ENCODE measurements at regions not wholly inside any gene's neighbourhood (a gene's known extent, or its start where the extent isn't known, plus 50 kb on each side); places are given as distances from the start of the nearest gene placed in this dataset.
"Not testable (repeated sequence)": the region's sequence is repeated elsewhere in the genome, so short reads cannot be mapped to it uniquely, and the experiment has no call there.

DNA sequence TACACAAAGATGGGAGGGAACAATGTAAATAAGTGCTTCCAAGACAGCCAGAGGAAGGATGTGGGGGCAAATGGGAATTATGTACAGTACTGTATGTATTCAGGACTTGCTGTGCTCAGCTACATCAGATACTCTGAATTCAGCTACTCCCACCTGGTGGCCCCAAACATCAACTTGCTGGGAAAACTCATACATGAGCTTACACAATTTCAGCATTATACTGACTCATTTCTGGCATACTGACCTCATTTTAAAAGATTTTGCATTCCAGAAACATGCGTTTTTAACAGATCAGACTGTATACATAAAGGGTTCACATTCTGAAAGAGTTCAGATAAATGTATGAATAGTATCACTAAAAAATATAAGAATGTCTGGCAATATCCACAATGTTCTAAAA lies 59.7 kb downstream of the GPX5 start:
- DNase-seq (ENCODE audit: low read depth in 2 of 2): no peak

DNA sequence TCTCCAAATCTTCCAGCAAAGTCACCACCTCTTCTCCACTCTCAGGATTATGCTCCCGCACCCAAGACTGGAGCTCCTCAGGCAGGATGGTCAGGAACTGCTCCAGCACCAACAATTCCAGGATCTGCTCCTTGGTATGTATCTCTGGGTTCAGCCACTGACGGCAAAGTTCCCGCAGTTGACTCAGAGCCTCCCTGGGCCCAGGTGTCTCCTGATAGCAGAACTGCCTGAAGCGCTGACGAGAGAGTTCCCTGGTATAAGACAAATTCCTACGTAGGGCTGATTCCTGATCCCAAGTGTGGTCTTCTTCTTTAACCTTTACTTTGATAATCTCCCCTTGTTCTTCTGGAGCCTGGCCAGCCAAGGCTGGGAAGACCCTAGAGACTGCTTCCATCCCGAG lies 60.6 kb downstream of the GPX5 start:
- DNase-seq (ENCODE audit: low read depth in 2 of 2): no peak

DNA sequence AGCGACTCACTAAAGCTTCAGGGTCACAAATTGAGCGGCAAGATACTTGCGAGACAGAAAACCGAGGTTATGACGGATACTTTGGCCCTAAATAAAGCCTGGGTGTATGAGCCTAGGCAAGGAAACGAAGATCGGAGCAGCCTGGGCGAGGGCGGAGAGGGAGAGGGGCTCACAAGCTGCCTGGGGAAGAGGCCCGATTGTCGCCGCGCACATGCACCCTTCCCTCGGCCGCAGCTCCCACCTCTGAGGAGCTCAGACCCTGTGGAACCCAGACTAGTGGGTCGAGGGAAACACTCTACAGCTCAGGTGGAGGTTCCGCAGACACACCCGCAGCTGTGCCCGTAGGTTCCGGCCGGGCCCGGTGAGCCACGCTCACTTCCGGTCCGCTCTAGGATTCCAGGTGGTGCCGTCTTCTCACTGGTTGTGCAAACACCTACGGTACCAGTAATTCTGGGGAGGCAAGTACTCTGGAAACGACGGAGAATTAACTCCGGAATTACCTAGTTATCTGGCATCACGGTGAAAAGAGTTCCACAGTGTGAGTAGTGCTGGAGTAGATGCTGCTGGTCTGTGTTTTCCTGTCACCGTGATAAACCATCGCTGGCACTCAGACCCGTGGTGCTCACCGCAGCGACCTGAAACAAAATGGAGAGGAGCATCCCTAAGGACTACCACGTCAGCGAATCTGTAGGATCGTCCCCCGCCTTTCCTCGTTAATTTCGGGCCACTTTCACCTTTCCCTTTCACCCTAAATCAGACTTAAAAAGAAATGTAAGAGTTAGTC lies 61.5 kb downstream of the GPX5 start:
- DNase-seq (ENCODE audit: low read depth in 2 of 2): peak; percentile 11 to 38

DNA sequence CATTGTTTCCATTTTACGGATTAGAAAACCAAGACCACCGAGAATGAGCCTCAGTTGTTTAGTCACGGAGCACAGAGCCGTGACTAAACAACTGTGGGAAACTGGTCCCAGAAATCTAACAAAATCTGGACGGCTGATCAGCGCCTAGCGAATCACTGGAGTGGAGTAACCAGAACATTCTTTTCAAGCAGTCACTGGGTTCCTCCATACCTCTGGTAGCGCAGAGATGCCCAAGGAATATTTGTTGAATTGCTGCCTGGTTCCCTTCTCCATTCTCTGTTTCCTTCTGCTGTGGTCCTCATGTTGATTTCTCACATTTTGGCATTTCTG lies 62.0 kb downstream of the GPX5 start:
- DNase-seq (ENCODE audit: low read depth in 2 of 2): no peak

DNA sequence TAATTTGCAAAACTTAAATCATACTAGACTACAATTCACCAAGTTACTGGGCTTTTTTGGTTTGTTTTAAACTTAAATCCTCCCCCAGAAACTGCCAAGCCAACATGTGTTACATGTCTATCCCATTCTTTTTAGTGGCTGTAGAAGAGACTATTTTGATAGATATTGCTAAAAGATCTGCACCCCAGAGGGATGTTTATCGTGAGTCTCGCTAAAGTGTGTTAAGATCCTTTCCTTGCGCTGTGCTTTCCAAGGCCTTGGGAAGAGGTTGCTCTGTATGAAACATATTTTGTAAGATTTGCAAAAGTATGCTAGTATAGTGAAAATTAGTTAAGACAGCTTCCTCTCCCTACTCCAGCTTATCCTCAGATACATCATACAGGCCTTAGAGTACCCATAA lies 63.0 kb downstream of the GPX5 start:
- DNase-seq (ENCODE audit: low read depth in 2 of 2): no peak

DNA sequence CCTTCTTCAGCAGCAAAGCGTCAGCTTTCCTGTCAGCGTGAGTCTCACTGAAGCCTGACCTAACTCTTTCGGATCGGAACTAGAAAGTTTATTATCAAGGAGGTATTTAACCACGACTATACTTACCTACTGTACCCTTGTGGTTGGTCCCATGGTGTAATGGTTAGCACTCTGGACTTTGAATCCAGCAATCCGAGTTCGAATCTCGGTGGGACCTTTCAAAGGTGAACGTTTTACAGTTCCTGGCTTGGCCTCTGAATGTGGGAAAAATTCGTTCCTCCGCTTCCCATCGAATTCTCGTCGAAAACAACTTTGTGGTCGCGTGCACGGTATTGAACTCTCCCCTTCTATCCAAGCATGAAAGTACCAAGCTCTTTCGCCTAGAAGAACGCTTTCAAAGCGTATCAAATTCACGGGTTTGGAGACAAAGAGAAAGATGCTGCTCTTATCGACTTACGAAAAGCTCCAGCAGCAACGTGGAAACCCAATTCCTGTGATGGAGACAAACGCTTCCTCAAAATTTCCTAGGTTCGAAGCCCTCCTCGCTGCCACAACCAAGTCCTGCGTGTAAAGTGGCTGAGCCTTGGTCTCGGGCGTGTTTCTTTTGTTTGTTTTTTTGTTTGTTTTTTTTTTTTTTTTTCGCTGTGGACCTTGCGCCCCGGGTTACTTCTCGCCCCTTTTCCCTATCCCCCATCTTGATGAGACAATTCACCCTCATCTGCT lies 63.7 kb downstream of the GPX5 start:
- no peak for DNase-seq (ENCODE audit: low read depth in 2 of 2)

DNA sequence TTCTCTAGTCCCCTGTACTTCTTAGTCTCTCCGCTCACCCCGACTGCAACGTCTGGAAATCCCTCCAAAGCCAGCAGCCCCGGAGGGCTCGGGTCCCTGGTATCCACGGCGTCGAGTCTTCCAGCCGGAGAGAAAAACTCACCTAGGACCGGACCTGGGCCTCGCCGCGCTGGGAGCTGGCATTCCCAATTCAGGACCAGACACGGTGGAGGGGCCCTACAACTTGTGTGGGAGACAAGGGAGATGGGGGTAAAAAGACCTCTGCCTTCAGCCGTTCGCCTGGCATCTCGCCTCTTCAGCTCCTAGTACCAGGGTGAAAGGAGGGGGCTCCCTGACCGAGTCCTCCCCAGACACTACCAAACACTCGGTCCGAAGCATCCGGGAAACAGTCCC lies 64.3 kb downstream of the GPX5 start:
- DNase-seq (ENCODE audit: low read depth in 2 of 2): no peak

DNA sequence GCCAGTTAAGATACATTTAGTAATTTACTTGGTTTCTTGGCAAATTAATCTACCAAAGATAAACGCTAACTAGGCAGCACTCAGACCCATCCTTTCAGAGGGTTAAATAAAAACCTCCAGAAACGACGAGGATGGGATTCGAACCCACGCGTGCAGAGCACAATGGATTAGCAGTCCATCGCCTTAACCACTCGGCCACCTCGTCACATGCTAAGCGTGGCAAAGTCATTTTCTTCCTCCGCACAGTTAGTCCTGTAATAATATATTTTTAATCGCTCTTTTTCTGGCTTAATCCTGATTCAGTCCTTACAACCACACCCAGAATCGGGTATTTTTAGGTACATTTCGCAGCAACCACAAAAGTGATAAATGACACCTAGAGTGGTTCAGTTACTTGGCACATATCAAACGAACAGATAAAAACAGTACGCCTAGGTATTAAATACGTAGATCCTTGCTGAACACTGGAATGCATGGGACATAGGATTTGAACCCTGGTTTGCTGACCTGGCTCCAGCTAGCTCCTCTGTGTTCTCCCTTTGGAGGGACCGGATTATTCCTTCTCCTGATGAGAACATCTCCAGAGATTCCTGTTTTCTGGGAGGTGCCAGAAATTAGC lies 71.6 kb downstream of the GPX5 start:
- no peak for DNase-seq (ENCODE audit: low read depth in 2 of 2)

DNA sequence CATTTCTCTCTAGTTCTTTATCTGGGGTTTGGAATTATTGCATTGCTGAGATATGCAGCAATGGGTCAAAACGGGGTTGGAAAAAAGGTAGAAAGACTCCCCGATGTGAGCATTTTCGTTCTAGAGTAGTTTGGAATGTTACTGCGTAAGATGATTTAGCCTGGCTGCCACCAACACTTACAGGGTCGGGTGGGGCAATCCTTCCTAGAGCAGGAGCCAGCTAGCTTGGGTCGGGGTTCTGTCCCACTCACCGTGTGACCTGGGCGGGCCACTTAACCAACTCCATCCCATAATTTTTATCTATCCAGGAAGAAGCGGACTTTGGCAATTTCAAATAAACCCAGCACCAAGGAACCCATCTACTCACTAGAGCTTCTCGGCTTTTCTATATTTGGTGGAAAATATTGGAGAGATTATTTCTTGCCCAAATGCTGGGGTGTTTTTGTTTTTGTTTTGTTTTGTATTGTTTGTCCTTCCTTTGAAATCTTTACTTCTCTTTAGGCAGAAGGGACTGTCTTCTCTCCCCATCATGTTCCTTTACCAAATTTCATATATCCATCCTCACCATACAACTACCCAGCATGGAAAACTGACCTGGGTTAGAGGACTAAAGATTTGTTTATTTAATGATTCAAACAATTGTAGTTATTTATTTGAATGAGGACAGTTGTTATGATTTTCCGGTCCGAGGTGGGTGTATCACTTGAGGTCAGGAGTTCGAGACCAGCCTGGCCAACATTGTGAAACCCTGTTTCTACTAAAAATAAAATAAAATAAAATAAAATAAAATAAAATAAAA lies 72.4 kb downstream of the GPX5 start:
- no peak for DNase-seq (ENCODE audit: low read depth in 2 of 2)

DNA sequence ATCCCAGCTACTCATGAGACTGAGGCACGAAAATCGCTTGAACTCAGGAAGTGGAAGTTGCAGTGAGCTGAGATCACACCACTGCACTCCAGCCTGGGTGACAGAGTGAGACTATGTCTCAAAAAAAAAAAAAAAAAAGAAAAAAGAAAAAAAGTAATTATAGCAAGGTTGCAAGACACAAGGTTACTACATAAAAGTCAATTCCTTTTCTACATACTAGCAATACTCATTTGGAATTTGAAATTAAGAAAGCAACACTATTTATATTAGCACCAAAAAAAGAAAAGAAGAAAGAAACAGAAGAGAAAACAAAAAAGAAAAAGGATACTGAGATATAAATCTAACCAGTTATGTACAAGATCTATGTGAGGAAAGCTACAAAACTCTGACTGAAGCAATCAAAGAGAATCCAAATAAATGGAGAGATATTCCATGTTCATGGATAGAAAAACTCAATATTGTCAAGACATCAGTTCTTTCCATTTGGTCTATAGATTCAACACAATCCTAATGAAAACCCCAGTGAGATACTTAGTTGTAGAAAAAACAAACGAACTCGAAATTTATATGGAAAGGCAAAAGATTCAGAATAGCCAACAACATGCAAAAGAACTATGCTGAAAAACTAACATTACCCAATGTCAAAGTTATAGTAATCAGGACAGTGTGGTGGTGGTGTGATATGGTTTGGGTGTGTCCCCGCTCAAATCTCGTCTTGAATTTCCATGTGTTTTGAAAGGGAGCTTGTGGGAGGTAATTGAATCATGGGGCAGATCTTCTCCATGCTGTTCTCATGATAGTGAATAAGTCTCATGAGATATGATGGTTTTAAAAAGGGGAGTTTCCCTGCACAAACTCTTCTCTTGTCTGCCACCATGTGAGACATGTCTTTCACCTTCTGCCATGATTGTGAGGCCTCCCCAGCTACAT lies 73.3 kb downstream of the GPX5 start:
- no peak for DNase-seq (ENCODE audit: low read depth in 2 of 2)

DNA sequence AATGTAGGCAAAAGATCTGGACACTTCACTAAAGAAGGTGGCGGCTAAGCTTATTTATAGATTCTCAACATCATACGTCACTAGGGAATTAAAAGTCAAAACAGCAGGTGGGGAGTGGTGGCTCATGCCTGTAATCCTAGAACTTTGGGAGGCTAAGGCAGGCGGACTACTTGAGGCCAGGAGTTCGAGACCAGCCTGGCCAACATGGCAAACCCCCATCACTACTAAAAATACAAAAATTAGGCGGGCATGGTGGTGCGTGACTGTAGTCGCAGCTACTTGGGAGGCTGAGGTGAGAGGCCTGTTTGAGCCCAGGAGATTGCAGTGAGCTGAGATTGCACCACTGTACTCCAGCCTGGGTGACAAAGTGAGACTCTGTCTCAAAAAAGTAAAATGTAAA lies 74.6 kb downstream of the GPX5 start:
- no peak for DNase-seq (ENCODE audit: low read depth in 2 of 2)

DNA sequence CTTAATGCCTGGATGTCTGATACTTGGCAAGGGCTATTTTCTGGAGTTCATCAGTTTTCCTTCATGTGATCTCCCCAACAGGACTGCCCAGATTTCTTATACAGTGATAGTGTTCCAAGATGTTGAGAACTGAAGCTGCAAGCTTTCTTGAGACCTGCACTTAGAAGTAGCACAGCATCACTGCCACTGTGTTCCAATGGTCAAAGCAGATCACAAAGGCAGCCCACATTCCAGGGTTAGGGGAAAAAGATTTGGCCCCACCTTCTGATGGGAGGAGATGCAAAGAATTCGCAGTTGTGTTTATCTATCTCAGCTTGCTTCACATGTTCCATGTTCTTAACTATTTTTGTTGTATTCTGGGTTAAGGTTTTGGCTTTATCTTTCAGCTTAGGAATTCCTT lies 78.2 kb downstream of the GPX5 start:
- DNase-seq (ENCODE audit: low read depth in 2 of 2): no peak

DNA sequence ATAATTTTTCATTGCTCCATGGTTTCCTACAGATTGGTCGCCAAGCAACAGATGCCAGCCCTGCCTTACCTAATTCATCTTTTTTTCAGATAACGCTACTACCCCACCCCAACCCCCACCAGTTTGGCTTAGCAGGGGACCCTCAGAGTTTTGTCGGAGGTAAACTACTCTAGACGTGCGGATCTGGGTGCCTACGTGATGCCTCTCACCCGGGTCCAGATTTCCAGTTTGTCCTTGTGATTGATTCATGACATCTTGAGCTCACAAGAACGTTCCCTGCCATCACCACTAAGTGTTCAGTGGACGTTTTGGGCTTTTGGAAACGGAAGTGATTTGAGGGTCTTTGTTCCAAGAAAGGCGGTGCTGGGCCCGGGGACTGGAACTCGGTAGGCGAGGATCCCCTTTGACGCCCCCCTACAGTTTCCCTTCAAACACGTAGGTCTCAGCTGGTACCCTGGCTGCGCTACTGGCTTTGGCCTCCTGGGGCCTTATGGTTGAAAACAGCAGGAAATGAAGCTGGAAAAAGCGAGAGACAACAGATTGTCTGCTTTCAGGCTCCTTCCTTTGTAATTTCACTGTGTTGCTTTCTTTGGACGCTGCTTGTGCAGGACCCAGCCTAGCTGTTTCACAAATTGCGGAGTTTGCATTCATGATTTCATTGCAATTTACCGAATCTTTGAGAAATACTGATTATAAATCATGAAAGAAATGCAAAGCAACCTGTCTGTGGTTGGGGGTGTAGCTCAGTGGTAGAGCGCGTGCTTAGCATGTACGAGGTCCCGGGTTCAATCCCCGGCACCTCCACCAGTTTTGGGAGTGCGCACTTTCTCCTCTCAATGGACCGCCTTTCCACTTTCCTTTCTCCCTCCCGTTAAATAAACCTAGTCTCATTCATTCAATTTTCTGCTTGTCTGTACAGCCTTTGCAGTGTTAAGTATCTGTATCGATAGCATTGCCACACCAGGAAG lies 81.0 kb downstream of the GPX5 start:
- DNase-seq (ENCODE audit: low read depth in 2 of 2): no peak

DNA sequence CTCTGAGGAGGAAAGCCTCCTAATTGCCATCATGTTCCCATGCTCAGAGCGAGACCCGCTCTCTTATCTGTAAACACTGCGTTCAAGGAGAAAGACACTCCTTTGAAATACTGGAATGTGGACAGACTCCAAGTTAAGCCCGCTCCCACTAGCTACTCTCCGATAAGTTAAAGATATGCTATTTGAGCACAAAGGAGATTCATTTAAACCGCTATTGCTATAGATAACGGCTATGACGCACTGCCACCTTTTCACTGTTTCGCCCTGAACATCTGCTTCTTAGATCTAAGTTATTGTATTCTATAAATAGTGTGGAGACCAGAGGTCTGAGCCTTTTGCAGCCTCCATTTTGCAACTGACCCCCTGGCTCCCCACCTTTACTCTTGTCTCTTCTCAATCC lies 82.3 kb downstream of the GPX5 start:
- no peak for DNase-seq (ENCODE audit: low read depth in 2 of 2)

DNA sequence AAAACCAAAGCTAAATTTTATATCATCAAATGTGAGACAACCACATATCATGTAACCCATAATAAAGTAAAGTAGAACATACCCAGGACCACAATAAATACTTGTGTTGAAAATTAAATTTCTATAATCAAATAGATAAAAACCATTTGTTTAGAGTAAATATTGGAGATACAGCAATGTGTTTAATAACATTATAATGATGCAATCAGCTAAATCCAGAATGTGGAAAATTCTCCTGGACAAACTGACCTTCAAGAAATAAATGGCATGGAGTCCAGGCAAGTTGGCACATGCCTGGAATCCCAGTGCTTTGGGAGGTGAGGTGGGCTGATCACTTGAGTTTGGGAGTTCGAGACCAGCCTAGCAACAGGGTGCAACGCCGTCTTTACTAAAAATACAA lies 84.0 kb downstream of the GPX5 start:
- no peak for DNase-seq (ENCODE audit: low read depth in 2 of 2)

DNA sequence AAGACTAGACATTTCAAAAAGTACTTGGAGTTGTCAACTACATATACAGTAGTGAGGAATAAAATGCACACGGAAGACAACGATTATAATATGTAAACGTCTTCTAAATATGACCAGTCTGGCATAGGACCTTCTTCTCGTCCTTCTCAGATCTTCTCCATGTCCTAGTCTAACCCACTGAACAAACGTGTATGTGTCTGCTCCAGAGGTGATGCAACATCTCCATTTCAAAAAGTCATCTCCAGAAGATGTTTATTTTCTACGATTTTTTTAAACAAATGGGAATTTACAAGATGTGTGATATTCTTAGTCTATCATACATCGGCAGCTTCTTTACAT lies 89.9 kb downstream of the GPX5 start:
- DNase-seq (ENCODE audit: low read depth in 2 of 2): no peak

DNA sequence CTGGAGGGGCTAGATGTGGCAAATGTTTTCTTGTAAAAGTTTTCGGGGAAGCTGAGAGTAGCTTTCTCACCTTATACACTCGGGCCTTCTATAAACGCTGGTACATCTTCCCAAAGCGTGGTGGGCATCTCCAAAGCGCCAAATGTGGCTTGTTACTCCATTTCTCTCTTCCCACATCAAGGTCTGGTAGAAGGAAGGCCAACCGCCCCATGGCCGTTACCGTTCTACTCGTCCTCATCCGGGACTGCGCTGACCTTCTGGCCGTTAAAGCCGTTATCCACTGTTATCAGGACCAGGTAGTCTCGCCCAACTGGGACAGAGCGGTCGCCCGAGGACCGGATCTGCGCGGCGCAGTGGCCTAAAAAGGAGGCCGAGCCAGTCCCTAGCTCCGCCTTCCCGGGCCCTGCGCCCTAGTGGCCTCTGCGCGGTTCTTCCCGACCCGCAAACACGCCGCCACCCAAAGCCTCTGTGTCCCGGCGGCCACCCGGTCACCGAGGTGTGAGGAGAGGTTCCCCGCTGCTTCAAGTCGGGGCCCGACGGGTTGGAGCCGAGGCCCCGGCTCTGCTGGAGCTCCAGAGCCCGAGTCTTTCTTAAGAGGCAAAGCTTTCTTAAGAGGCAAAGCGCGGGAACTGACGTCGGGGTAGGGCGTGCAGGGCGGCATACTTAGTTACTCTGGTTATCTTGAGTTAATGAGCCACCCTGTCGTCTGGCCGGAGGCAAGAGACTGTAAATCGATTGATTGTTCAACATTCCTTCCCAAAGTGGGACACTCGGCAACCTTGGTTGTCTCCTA lies 90.5 kb downstream of the GPX5 start:
- no peak for DNase-seq (ENCODE audit: low read depth in 2 of 2)

DNA sequence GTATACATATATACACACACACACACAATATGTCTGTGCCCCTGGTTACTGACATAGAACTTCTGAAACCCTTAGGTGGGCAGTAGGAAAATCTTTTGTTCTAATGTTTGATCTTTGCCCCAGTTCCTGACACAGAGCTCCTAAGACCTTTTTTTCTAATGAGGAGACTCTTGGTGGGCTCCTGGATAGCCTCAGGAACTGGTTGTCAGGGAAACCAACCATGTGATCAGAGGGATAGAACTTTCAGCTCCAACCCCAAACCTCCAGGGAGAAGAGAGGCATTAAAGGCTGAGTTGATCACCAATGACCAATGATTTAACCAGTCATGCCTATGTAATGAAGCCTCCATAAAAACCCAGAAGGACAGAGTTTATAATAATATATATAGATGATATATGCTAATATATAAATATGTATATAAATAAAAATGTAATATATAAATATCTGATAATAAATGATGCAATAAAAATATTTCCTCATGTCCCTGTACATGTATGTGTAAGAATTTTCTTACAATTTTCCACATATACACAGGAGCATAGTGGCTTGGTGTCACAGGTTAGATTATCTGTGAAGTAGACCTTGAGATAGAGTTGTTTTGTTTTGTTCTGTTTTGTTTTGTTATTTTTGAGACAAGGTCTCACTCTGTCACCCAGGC lies 93.3 kb downstream of the GPX5 start:
- no peak for DNase-seq (ENCODE audit: low read depth in 2 of 2)

DNA sequence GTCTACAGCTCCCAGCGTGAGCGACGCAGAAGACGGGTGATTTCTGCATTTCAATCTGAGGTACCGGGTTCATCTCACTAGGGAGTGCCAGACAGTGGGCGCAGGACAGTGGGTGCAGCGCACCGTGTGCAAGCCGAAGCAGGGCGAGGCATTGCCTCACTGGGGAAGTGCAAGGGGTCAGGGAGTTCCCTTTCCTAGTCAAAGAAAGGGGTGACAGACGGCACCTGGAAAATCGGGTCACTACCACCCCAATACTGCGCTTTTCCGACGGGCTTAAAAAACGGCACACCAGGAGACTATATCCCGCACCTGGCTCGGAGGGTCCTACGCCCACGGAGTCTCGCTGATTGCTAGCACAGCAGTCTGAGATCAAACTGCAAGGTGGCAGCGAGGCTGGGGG lies 95.6 kb downstream of the GPX5 start:
- not testable (repeated sequence) for DNase-seq (ENCODE audit: low read depth in 2 of 2)
